Neuron (in vitro differentiated cells): ENCODE measurements at regions not wholly inside any gene's neighbourhood (a gene's known extent, or its start where the extent isn't known, plus 50 kb on each side); places are given as distances from the start of the nearest gene placed in this dataset.

Source experiments
- H2AFZ ChIP-seq: one replicate; pipeline ENCODE4 v1.6.1; 2013; ENCODE audit warnings: low read depth, mild to moderate bottlenecking, inconsistent platforms, low read length, moderate library complexity
- H3K27me3 ChIP-seq: one replicate; pipeline ENCODE4 v1.6.1; 2013; ENCODE audit warnings: low read length; ENCODE audit not compliant: insufficient read depth
- H3K36me3 ChIP-seq: one replicate; pipeline ENCODE4 v1.6.1; 2013; ENCODE audit warnings: low read length; ENCODE audit not compliant: insufficient read depth
- H3K4me1 ChIP-seq: one replicate; pipeline ENCODE4 v1.6.1; 2013; ENCODE audit warnings: low read length; ENCODE audit not compliant: insufficient read depth
- H3K4me3 ChIP-seq: 2 replicates; pipeline ENCODE4 v1.5.1; 2013; ENCODE audit warnings: mild to moderate bottlenecking, low read length, moderate library complexity
- H3K9me3 ChIP-seq: one replicate; pipeline ENCODE4 v1.6.1; 2013; ENCODE audit warnings: low read length

- Histone ChIP-seq H3K4me3 (no peak overlapping the region), H3K27me3 (no peaks in the 10 kb centered on the region), H2AFZ (no peak overlapping the region), H3K36me3 (no peaks in the 10 kb centered on the region), H3K9me3 (peaks cover 3% of the 10 kb centered on the region), H3K4me1 (no peaks in the 10 kb centered on the region)
Measured at GRCh38 chr9:105054491-105054890, 126.5 kb upstream of the ABCA1 start.

- Histone ChIP-seq H3K36me3 (no peaks in the 10 kb centered on the region), H3K4me3 (no peak overlapping the region), H3K4me1 (no peaks in the 10 kb centered on the region), H3K9me3 (peaks cover 3% of the 10 kb centered on the region), H3K27me3 (no peaks in the 10 kb centered on the region), H2AFZ (no peak overlapping the region)
Measured at GRCh38 chr9:105055917-105056316, 128.0 kb upstream of the ABCA1 start.

GRCh38 chr9:105057551-105057950, 129.6 kb upstream of the ABCA1 start:
- H3K4me1 ChIP-seq: no peaks in the 10 kb centered on the region
- H3K27me3 ChIP-seq: no peaks in the 10 kb centered on the region
- peaks cover 3% of the 10 kb centered on the region for H3K9me3 ChIP-seq
- no peak overlapping the region for H3K4me3 ChIP-seq
- H3K36me3 ChIP-seq: no peaks in the 10 kb centered on the region
- no peak overlapping the region for H2AFZ ChIP-seq

- no peaks in the 10 kb centered on the region for H3K27me3 ChIP-seq
- no peaks in the 10 kb centered on the region for H3K9me3 ChIP-seq
- no peak overlapping the region for H2AFZ ChIP-seq
- peaks cover 3% of the 10 kb centered on the region for H3K4me1 ChIP-seq
- H3K36me3 ChIP-seq: no peaks in the 10 kb centered on the region
- no peak overlapping the region for H3K4me3 ChIP-seq
Measured at GRCh38 chr9:105059252-105059651, 131.3 kb upstream of the ABCA1 start.

- Histone ChIP-seq H3K4me1 (peaks cover 10% of the 10 kb centered on the region), H3K4me3 (no peak overlapping the region), H2AFZ (no peak overlapping the region), H3K27me3 (no peaks in the 10 kb centered on the region), H3K36me3 (no peaks in the 10 kb centered on the region), H3K9me3 (no peaks in the 10 kb centered on the region)
Measured at GRCh38 chr9:105062222-105062855, 134.4 kb upstream of the ABCA1 start.

- no peaks in the 10 kb centered on the region for H3K27me3 ChIP-seq
- H3K9me3 ChIP-seq: no peaks in the 10 kb centered on the region
- H3K4me3 ChIP-seq: no peak overlapping the region
- H2AFZ ChIP-seq: no peak overlapping the region
- no peaks in the 10 kb centered on the region for H3K36me3 ChIP-seq
- H3K4me1 ChIP-seq: peaks cover 10% of the 10 kb centered on the region
Measured at GRCh38 chr9:105064248-105065097, 136.5 kb upstream of the ABCA1 start.

GRCh38 chr9:105065098-105066088, 137.4 kb upstream of the ABCA1 start:
- Histone ChIP-seq H3K27me3 (no peaks in the 10 kb centered on the region), H2AFZ (no peak overlapping the region), H3K9me3 (no peaks in the 10 kb centered on the region), H3K36me3 (no peaks in the 10 kb centered on the region), H3K4me3 (no peak overlapping the region), H3K4me1 (peaks cover 10% of the 10 kb centered on the region)

- no peaks in the 10 kb centered on the region for H3K36me3 ChIP-seq
- H3K27me3 ChIP-seq: no peaks in the 10 kb centered on the region
- peaks cover 10% of the 10 kb centered on the region for H3K4me1 ChIP-seq
- no peak overlapping the region for H3K4me3 ChIP-seq
- no peaks in the 10 kb centered on the region for H3K9me3 ChIP-seq
- no peak overlapping the region for H2AFZ ChIP-seq
Measured at GRCh38 chr9:105066275-105066865, 138.4 kb upstream of the ABCA1 start.

GRCh38 chr9:105067895-105068580, 140.1 kb upstream of the ABCA1 start:
- H3K36me3 ChIP-seq: no peaks in the 10 kb centered on the region
- H3K4me1 ChIP-seq: peaks cover 10% of the 10 kb centered on the region
- no peak overlapping the region for H2AFZ ChIP-seq
- H3K4me3 ChIP-seq: no peak overlapping the region
- H3K9me3 ChIP-seq: no peaks in the 10 kb centered on the region
- no peaks in the 10 kb centered on the region for H3K27me3 ChIP-seq

- Histone ChIP-seq H3K4me3 (no peak overlapping the region), H2AFZ (no peak overlapping the region), H3K9me3 (no peaks in the 10 kb centered on the region), H3K4me1 (peaks cover 7% of the 10 kb centered on the region), H3K27me3 (no peaks in the 10 kb centered on the region), H3K36me3 (no peaks in the 10 kb centered on the region)
Measured at GRCh38 chr9:105069285-105069684, 141.3 kb upstream of the ABCA1 start.

- peaks cover 3% of the 10 kb centered on the region for H3K4me1 ChIP-seq
- H3K4me3 ChIP-seq: no peak overlapping the region
- H3K9me3 ChIP-seq: no peaks in the 10 kb centered on the region
- H3K36me3 ChIP-seq: no peaks in the 10 kb centered on the region
- no peak overlapping the region for H2AFZ ChIP-seq
- no peaks in the 10 kb centered on the region for H3K27me3 ChIP-seq
Measured at GRCh38 chr9:105069696-105070095, 141.7 kb upstream of the ABCA1 start.

GRCh38 chr9:105070176-105070575, 142.2 kb upstream of the ABCA1 start:
- Histone ChIP-seq H3K36me3 (no peaks in the 10 kb centered on the region), H3K4me3 (no peak overlapping the region), H3K4me1 (no peaks in the 10 kb centered on the region), H3K27me3 (no peaks in the 10 kb centered on the region), H2AFZ (no peak overlapping the region), H3K9me3 (no peaks in the 10 kb centered on the region)
